Parathyroid adenoma (tissue), 2 donors: ENCODE measurements at regions not wholly inside any gene's neighbourhood (a gene's known extent, or its start where the extent isn't known, plus 50 kb on each side); places are given as distances from the start of the nearest gene placed in this dataset.

Experiments
- H2AFZ ChIP-seq: fragments of 300-600 bp; sonication (generic); one replicate; pipeline ENCODE4 v1.7.0; 2017; ENCODE audit warnings: antibody characterized with exemption, mild to moderate bottlenecking
- H3K27ac ChIP-seq: fragments of 300-600 bp; sonication (generic); one replicate; pipeline ENCODE4 v1.7.0; 2017
- H3K27me3 ChIP-seq: fragments of 300-600 bp; sonication (generic); one replicate; pipeline ENCODE4 v1.7.0; 2017; ENCODE audit warnings: low read length; ENCODE audit not compliant: control insufficient read depth, insufficient read depth
- H3K36me3 ChIP-seq: fragments of 300-600 bp; sonication (generic); one replicate; pipeline ENCODE4 v1.7.0; 2017; ENCODE audit warnings: low read length; ENCODE audit not compliant: control insufficient read depth, insufficient read depth
- H3K4me1 ChIP-seq: fragments of 300-600 bp; sonication (generic); one replicate; pipeline ENCODE4 v1.7.0; 2017; ENCODE audit warnings: control low read depth
- H3K4me2 ChIP-seq: fragments of 300-600 bp; sonication (generic); one replicate; pipeline ENCODE4 v1.7.0; 2017; ENCODE audit warnings: low read length
- H3K4me3 ChIP-seq: fragments of 300-600 bp; sonication (generic); one replicate; pipeline ENCODE4 v1.7.0; 2017; ENCODE audit warnings: low read depth, low read length
- H3K79me2 ChIP-seq: fragments of 300-600 bp; sonication (generic); one replicate; pipeline ENCODE4 v1.7.0; 2017; ENCODE audit warnings: control low read depth
- H3K9ac ChIP-seq: fragments of 300-600 bp; sonication (generic); one replicate; pipeline ENCODE4 v1.7.0; 2017; ENCODE audit warnings: mild to moderate bottlenecking
- H3K9me3 ChIP-seq: fragments of 300-600 bp; sonication (generic); one replicate; pipeline ENCODE4 v1.7.0; 2017; ENCODE audit warnings: low read length; ENCODE audit not compliant: control insufficient read depth
- TF ChIP-seq, protein P1 (sequence below): fragments of 300-600 bp; sonication (generic); IDR thresholded peaks from one replicate; pipeline ENCODE4 v1.7.0; 2017; ENCODE audit warnings: antibody characterized with exemption, mild to moderate bottlenecking
- donor health status: primary hyperparathyroidism.

DNA sequence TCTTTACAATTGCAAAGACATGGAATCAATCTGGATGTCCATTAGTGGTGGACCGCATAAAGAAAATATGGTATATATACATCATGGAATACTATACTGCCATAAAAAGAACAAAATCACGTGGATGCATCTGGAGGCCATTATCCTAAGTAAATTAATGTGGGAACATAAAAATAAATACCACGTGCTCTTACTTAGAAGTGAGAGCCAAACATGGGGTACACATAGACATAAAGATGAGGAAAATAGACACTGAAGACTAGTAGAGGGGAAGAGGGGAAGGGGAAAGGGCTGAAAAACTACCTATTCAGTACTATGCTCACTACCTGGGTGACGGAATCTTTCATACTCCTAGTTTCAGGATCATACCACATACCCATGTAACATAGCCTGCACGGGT is 179.3 kb upstream of the TECRL start:
- H3K27ac ChIP-seq: no peak overlapping the region
- H3K4me2 ChIP-seq: no peak overlapping the region
- TF ChIP-seq, protein P1, sequence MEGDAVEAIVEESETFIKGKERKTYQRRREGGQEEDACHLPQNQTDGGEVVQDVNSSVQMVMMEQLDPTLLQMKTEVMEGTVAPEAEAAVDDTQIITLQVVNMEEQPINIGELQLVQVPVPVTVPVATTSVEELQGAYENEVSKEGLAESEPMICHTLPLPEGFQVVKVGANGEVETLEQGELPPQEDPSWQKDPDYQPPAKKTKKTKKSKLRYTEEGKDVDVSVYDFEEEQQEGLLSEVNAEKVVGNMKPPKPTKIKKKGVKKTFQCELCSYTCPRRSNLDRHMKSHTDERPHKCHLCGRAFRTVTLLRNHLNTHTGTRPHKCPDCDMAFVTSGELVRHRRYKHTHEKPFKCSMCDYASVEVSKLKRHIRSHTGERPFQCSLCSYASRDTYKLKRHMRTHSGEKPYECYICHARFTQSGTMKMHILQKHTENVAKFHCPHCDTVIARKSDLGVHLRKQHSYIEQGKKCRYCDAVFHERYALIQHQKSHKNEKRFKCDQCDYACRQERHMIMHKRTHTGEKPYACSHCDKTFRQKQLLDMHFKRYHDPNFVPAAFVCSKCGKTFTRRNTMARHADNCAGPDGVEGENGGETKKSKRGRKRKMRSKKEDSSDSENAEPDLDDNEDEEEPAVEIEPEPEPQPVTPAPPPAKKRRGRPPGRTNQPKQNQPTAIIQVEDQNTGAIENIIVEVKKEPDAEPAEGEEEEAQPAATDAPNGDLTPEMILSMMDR: no peak
- no peaks in the 10 kb centered on the region for H3K9me3 ChIP-seq
- no peaks in the 10 kb centered on the region for H3K36me3 ChIP-seq
- no peaks in the 10 kb centered on the region for H3K4me1 ChIP-seq
- H3K4me3 ChIP-seq: no peak overlapping the region
- no peak overlapping the region for H2AFZ ChIP-seq
- H3K9ac ChIP-seq: no peak overlapping the region
- no peaks in the 10 kb centered on the region for H3K27me3 ChIP-seq
- no peaks in the 10 kb centered on the region for H3K79me2 ChIP-seq

DNA sequence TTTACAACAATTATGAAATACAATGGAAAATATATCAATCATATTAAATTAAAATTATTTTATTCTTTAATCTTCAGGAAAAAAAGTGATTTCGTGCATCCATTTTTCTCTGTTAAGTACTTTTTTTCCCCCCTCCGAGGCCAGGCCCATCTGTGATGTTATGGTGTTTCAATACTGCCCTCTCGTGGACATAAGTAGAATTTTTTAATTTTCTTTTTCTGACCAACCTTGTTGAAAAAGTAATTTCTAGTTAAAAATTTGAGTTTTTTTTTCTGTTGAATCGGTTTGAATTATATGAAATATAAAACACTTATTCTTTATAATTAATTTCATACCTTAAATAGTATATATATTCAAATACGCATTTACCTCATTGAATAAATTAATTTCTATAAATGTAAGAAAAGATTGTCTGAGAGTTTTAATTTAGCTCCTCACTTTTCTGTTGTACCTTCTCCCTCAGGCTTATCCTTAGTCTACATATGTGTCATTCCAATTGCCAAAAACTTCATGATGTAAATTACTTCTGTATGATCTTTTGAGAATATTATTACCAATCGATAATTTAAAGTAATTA is 175.8 kb upstream of the TECRL start:
- Histone ChIP-seq H3K4me3 (no peak overlapping the region), H3K36me3 (no peaks in the 10 kb centered on the region), H3K27me3 (no peaks in the 10 kb centered on the region), H3K27ac (no peak overlapping the region), H3K4me2 (no peak overlapping the region), H3K79me2 (no peaks in the 10 kb centered on the region), H2AFZ (no peak overlapping the region), H3K9me3 (no peaks in the 10 kb centered on the region), H3K4me1 (no peaks in the 10 kb centered on the region), H3K9ac (no peak overlapping the region)
- TF ChIP-seq, protein P1: no peak

DNA sequence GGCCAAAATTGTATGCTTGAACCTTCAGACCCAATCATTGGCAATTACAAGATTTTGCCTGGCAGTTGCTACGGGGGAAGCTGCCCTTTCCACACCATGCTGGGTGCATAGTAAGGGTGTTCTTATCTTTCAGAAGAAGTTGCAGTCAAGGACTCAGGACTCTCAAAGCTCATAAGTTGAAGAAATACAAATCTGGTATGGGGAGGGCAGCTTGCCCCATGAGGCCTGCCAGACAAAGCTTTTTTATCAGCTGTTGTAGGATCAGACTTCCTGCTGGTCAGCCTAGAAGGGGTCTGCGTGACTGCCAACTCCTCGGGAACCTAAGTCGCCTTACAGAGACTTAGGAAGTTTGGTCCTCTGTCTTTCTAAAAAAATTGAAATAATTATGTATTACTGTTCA is 174.9 kb upstream of the TECRL start:
- Histone ChIP-seq H3K4me3 (no peak overlapping the region), H3K9ac (no peak overlapping the region), H3K36me3 (no peaks in the 10 kb centered on the region), H3K4me1 (no peaks in the 10 kb centered on the region), H3K79me2 (no peaks in the 10 kb centered on the region), H3K27ac (no peak overlapping the region), H3K9me3 (no peaks in the 10 kb centered on the region), H3K4me2 (no peak overlapping the region), H2AFZ (no peak overlapping the region), H3K27me3 (no peaks in the 10 kb centered on the region)
- TF ChIP-seq, protein P1: no peak

DNA sequence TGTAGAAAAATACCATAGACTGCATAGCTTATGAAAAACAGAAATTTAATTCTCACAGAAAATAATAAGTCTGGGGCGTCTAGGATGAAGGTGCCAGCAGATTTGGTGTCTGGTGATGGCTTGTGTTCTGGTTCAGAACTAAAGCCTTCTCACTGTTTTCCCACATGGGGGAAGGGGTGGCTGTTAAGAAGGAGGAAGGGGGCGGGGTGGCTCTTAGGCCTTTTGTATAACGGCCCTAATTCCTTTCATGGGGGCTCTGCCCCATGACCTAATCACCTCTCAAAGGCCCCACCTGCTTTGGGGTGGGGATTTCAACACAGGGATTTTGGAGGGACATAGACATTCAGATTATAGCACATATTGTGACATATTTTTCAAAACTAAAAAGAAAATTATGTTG is 173.2 kb upstream of the TECRL start:
- no peak overlapping the region for H3K27ac ChIP-seq
- H3K9ac ChIP-seq: no peak overlapping the region
- H3K9me3 ChIP-seq: no peaks in the 10 kb centered on the region
- H3K36me3 ChIP-seq: no peaks in the 10 kb centered on the region
- no peaks in the 10 kb centered on the region for H3K4me1 ChIP-seq
- H3K27me3 ChIP-seq: no peaks in the 10 kb centered on the region
- no peak overlapping the region for H2AFZ ChIP-seq
- TF ChIP-seq, protein P1: no peak
- no peaks in the 10 kb centered on the region for H3K79me2 ChIP-seq
- H3K4me3 ChIP-seq: no peak overlapping the region
- no peak overlapping the region for H3K4me2 ChIP-seq

DNA sequence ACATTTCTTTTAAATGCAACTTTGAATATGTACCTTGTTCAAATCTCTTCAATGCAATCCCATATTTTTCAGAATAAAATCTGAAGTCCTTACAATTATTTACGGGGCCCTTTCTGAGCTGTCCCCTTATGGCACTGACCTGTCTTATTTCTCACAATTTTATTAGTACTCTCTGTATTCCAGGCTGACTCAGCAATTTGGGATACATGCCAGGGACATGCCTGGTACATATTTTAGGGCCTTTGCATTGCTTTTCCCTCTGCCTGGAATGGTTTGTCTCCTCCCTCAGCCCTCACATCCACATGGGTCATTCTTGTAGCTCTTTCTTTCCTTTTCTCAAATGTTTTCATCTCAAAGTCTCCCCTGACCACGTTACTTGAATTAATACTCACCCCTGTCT is 172.2 kb upstream of the TECRL start:
- Histone ChIP-seq H3K9ac (no peak overlapping the region), H3K27me3 (no peaks in the 10 kb centered on the region), H3K9me3 (no peaks in the 10 kb centered on the region), H3K4me3 (no peak overlapping the region), H3K27ac (no peak overlapping the region), H3K4me1 (no peaks in the 10 kb centered on the region), H3K79me2 (no peaks in the 10 kb centered on the region), H3K4me2 (no peak overlapping the region), H2AFZ (no peak overlapping the region), H3K36me3 (no peaks in the 10 kb centered on the region)
- TF ChIP-seq, protein P1: no peak
